K562 (cell line): ENCODE measurements at regions not wholly inside any gene's neighbourhood (a gene's known extent, or its start where the extent isn't known, plus 50 kb on each side); places are given as distances from the start of the nearest gene placed in this dataset.
"Not testable (repeated sequence)": the region's sequence is repeated elsewhere in the genome, so short reads cannot be mapped to it uniquely, and the experiment has no call there.

Experiments used
- ATAC-seq: fragments of 200-7000 bp; cut with Tn5 transposase; 3 replicates; pipeline ENCODE4 v1.9.1; 2020; ENCODE audit warnings: moderate library complexity
- BruUV-seq: library from RNA; stranded (reverse); fragments of 400-500 nt; replicated peaks from 2 replicates; lab custom pipeline; 2021; lab: Mats Ljungman, UMichigan
- CTCF ChIA-PET: fragments of 300-600 bp; formaldehyde crosslinking; extraction: SDS; loops from one replicate; lab custom pipeline; 2021; ENCODE audit warnings: low intra/inter-chr PET ratio; lab: Yijun Ruan, JAX
- POLR2A ChIA-PET: fragments of 300-600, 350-650 bp; sonication (Branson Sonifier 250); formaldehyde crosslinking; extraction: SDS; loops from one replicate; lab custom pipeline; 2021; ENCODE audit warnings: antibody characterized with exemption, inconsistent platforms; lab: Yijun Ruan, JAX
- DNase-seq, 4 experiments: peaks; one replicate each; pipeline versions ENCODE4 v3.0.0 to v3.0.0-alpha.2; 2011 to 2018; ENCODE audit warnings: low spot score in 3 of 4, mixed read lengths in 3 of 4; ENCODE audit errors: extremely low read depth in 1 of 4
- FAIRE-seq: peaks from 2 replicates; lab custom pipeline; 2011; peaks lifted over from hg19 to GRCh38; lab: Jason Lieb, UNC
- H2AFZ ChIP-seq: 2 replicates; pipeline ENCODE4 v1.6.0; 2011; ENCODE audit warnings: low read depth, low read length, control low read depth, inconsistent platforms
- H3K27ac ChIP-seq: fragments of 200-600 bp; 3 replicates; pipeline ENCODE4 v1.8.0; 2011; ENCODE audit warnings: low read depth, mild to moderate bottlenecking, control low read depth, inconsistent platforms, low read length, moderate library complexity, mixed read lengths; ENCODE audit errors: extremely low read depth
- H3K27me3 ChIP-seq, 2 experiments: fragments of 300-600 bp in 1 of 2; 2 replicates in 1 of 2; 3 replicates in 1 of 2; pipeline versions ENCODE4 v1.6.0 to v1.8.0; 2011; ENCODE audit warnings: inconsistent platforms in 2 of 2, low read length in 2 of 2, mild to moderate bottlenecking in 1 of 2, mixed read lengths in 1 of 2, moderate library complexity in 1 of 2; ENCODE audit not compliant: control insufficient read depth in 2 of 2, insufficient read depth in 2 of 2
- H3K36me3 ChIP-seq: fragments of 300-600 bp; 3 replicates; pipeline ENCODE4 v1.8.0; 2011; ENCODE audit warnings: mild to moderate bottlenecking, low read length, inconsistent platforms; ENCODE audit not compliant: control insufficient read depth, insufficient read depth
- H3K4me1 ChIP-seq, 2 experiments: fragments of 200-600 bp in 1 of 2; replicated peaks in 1 of 2; 2 replicates in 1 of 2; 3 replicates in 1 of 2; pipeline versions ENCODE4 v1.5.1 to v1.8.0; 2011; ENCODE audit warnings: inconsistent platforms in 2 of 2, low read length in 2 of 2, mild to moderate bottlenecking in 1 of 2, mixed read lengths in 1 of 2, moderate library complexity in 1 of 2; ENCODE audit not compliant: control insufficient read depth in 2 of 2, insufficient read depth in 2 of 2
- H3K4me2 ChIP-seq: 2 replicates; pipeline ENCODE4 v1.6.1; 2011; ENCODE audit warnings: low read length, control low read depth, inconsistent platforms, mixed read lengths; ENCODE audit not compliant: insufficient read depth
- H3K4me3 ChIP-seq: fragments of 200-600 bp; sonication (generic), shearing (Covaris generic); 2 replicates; pipeline ENCODE4 v1.5.1; 2016; ENCODE audit warnings: control low read depth, inconsistent platforms
- H3K79me2 ChIP-seq: fragments of 200-600 bp; 3 replicates; pipeline ENCODE4 v1.8.0; 2011; ENCODE audit warnings: low read length, inconsistent platforms; ENCODE audit not compliant: control insufficient read depth, insufficient read depth
- H3K9ac ChIP-seq, 2 experiments: 2 replicates each; pipeline versions ENCODE4 v1.6.0 to v1.6.1; 2011; ENCODE audit warnings: low read depth in 2 of 2, low read length in 2 of 2, control low read depth in 1 of 2, inconsistent platforms in 1 of 2, mild to moderate bottlenecking in 1 of 2, mixed read lengths in 1 of 2; ENCODE audit not compliant: insufficient read depth in 1 of 2
- H3K9me1 ChIP-seq: one replicate; pipeline ENCODE4 v1.6.0; 2011; ENCODE audit warnings: inconsistent platforms, mild to moderate bottlenecking, low read length, moderate library complexity; ENCODE audit not compliant: control insufficient read depth, insufficient read depth
- H3K9me3 ChIP-seq: replicated peaks from 2 replicates; pipeline ENCODE4 v1.5.1; 2011; ENCODE audit warnings: low read depth, low read length, inconsistent platforms; ENCODE audit not compliant: control insufficient read depth, insufficient read depth
- H4K20me1 ChIP-seq: replicated peaks from 2 replicates; pipeline ENCODE4 v1.6.1; 2011; ENCODE audit warnings: low read length, inconsistent platforms, mixed read lengths; ENCODE audit not compliant: control insufficient read depth, insufficient read depth
- ATF1 ChIP-seq, 2 experiments: fragments of 450-650 bp in 1 of 2; IDR thresholded peaks; 2 replicates each; pipeline ENCODE4 v1.6.1; 2016; ENCODE audit warnings: missing compliant biosample characterization in 1 of 2, missing genetic modification characterization in 1 of 2
- BACH1 ChIP-seq: fragments of 200-800 bp; sonication (Bioruptor generic); IDR thresholded peaks from 2 replicates; pipeline ENCODE4 v1.6.1; 2016; ENCODE audit warnings: missing genetic modification characterization, missing compliant biosample characterization
- DDX20 ChIP-seq: fragments of 450-650 bp; IDR thresholded peaks from 2 replicates; pipeline ENCODE4 v1.6.1; 2016; ENCODE audit warnings: missing genetic modification characterization, low read depth, mild to moderate bottlenecking, missing compliant biosample characterization, moderate library complexity
- EP400 ChIP-seq: fragments of 450-650 bp; IDR thresholded peaks from 2 replicates; pipeline ENCODE4 v1.6.1; 2017; ENCODE audit warnings: antibody characterized with exemption, mild to moderate bottlenecking, moderate library complexity
- GATAD2A ChIP-seq: fragments of 450-650 bp; IDR thresholded peaks from 2 replicates; pipeline ENCODE4 v1.6.1; 2017
- HEY1 ChIP-seq: fragments of 250-450 bp; sonication (Bioruptor Pico); IDR thresholded peaks from 2 replicates; pipeline ENCODE4 v1.5.0; 2020; ENCODE audit warnings: mild to moderate bottlenecking, moderate library complexity, borderline replicate concordance
- L3MBTL2 ChIP-seq: fragments of 450-650 bp; IDR thresholded peaks from 2 replicates; pipeline ENCODE4 v1.6.1; 2016; ENCODE audit warnings: mild to moderate bottlenecking, moderate library complexity
- MAFG ChIP-seq: fragments of 450-650 bp; conservative IDR thresholded peaks from 2 replicates; pipeline ENCODE4 v1.6.1; 2016; ENCODE audit warnings: missing genetic modification characterization, missing compliant biosample characterization
- MEIS2 ChIP-seq: fragments of 450-650 bp; IDR thresholded peaks from 2 replicates; pipeline ENCODE4 v1.6.1; 2014; ENCODE audit warnings: mild to moderate bottlenecking; ENCODE audit not compliant: partially characterized antibody
- NFIC ChIP-seq: fragments of 450-650 bp; IDR thresholded peaks from 2 replicates; pipeline ENCODE4 v1.6.1; 2017; ENCODE audit warnings: mild to moderate bottlenecking, inconsistent platforms
- NR2C1 ChIP-seq, 2 experiments: fragments of 450-650 bp; IDR thresholded peaks; 2 replicates each; pipeline ENCODE4 v1.6.1; 2017; ENCODE audit warnings: mild to moderate bottlenecking in 2 of 2, antibody characterized with exemption in 1 of 2, inconsistent platforms in 1 of 2, missing compliant biosample characterization in 1 of 2, missing genetic modification characterization in 1 of 2
- SMAD4 ChIP-seq: fragments of 250-450 bp; sonication (Bioruptor Pico); conservative IDR thresholded peaks from 2 replicates; pipeline ENCODE4 v1.8.0; 2021; ENCODE audit warnings: inconsistent platforms, mild to moderate bottlenecking, moderate library complexity
- SMARCC2 ChIP-seq: fragments of 450-650 bp; IDR thresholded peaks from 2 replicates; pipeline ENCODE4 v1.6.1; 2017; ENCODE audit warnings: antibody characterized with exemption, moderate library complexity, mild to moderate bottlenecking, low read depth
- SOX6 ChIP-seq: fragments of 450-650 bp; IDR thresholded peaks from 2 replicates; pipeline ENCODE4 v1.6.1; 2014; ENCODE audit warnings: mild to moderate bottlenecking
- TBL1XR1 ChIP-seq, 2 experiments: IDR thresholded peaks; 2 replicates each; pipeline ENCODE4 v1.6.1; 2012; ENCODE audit warnings: improper control_type of control experiment in 2 of 2, low read length in 2 of 2, mild to moderate bottlenecking in 1 of 2
- TOE1 ChIP-seq, 2 experiments: fragments of 450-650 bp in 1 of 2; sonication (generic) in 1 of 2; formaldehyde crosslinking in 1 of 2; IDR thresholded peaks; 2 replicates each; pipeline versions ENCODE4 v1.7.1 to v1.8.0; 2016 to 2022; ENCODE audit warnings: borderline replicate concordance in 2 of 2, mild to moderate bottlenecking in 2 of 2, antibody characterized with exemption in 1 of 2, inconsistent platforms in 1 of 2, low read depth in 1 of 2, missing genetic modification reagents in 1 of 2, moderate library complexity in 1 of 2
- ZFX ChIP-seq: sonication (generic); formaldehyde crosslinking; IDR thresholded peaks from 2 replicates; pipeline ENCODE4 v1.8.0; 2022; ENCODE audit warnings: mild to moderate bottlenecking, missing genetic modification reagents, moderate library complexity
- WGBS: fragments of 100-300 bp; shearing (Covaris generic); methylation state at CpG from one replicate; pipeline ENCODE4 v1.1.6; 2016; ENCODE audit warnings: low coverage, mixed read lengths; ENCODE audit not compliant: insufficient coverage; ENCODE audit errors: missing lambda C conversion rate; 5-methylcytosine and 5-hydroxymethylcytosine counted together
- in situ Hi-C: fragments of 300-500 bp; cut with MboI; formaldehyde crosslinking; loops from 4 replicates; pipeline ENCODE4 v1.15.0; 2018; ENCODE audit warnings: inconsistent platforms, mixed read lengths
- intact Hi-C: fragments of 100-400 bp; cut with micrococcal nuclease; formaldehyde crosslinking; loops from 2 replicates; pipeline ENCODE4 v1.14.2; 2022
- TF ChIP-seq, protein P1 (sequence below): fragments of 450-650 bp; conservative IDR thresholded peaks from 2 replicates; pipeline ENCODE4 v1.6.1; 2016; ENCODE audit warnings: missing genetic modification characterization, low read depth, mild to moderate bottlenecking, control low read depth, missing compliant biosample characterization
- TF ChIP-seq, protein P2 (sequence below): fragments of 450-650 bp; formaldehyde crosslinking; IDR thresholded peaks from 2 replicates; pipeline ENCODE4 v1.4.0; 2022; ENCODE audit warnings: mild to moderate bottlenecking, moderate library complexity

DNA sequence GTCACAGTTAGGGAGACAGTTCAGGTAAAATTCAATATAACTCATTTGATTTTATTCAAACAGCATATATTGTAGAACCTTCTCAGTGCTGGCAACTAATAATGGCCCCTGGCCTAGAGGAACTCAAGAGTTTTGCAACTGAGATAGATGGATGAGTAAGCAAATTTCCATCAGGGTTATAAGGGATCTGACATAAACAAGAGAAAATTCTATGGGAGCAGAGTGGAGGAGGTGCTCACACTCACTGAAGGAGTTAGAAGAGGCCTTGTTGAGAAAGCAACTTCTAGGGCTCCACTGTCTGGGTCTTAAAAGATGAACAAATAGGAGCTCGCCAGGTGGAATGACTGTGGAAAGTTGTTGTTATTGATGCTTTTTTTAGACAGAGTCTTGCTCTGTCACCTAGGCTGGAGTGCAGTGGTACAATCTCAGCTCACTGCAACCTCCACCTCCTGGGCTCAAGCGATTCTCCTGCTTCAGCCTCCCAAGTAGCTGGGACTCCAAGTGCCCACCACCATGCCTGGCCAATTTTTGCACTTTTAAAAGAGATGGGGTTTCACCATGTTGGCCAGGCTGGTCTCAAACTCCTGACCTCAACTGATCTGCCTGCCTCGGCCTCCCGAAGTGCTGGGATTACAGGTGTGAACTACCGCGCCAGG lies 81.2 kb upstream of the EED start:
- Histone ChIP-seq H3K9ac (peak overlapping the region in 1 of 2 experiments; percentile 56; a peak in 2 of 4 replicates), H3K27ac (peak overlapping the region; percentile 80), H2AFZ (peak overlapping the region; percentile 94), H3K4me1 (peaks cover 35 to 73% of the 10 kb centered on the region in 2 experiments), H3K4me2 (peak overlapping the region; percentile 13; the same call in 1 of the 2 replicates)
- BruUV-seq; H3K9me1 ChIP-seq; H3K36me3 ChIP-seq; H3K27me3 ChIP-seq; H4K20me1 ChIP-seq; FAIRE-seq; H3K9me3 ChIP-seq; H3K79me2 ChIP-seq; intact Hi-C loops; CTCF ChIA-PET; in situ Hi-C loops; H3K4me3 ChIP-seq; TF ChIP-seq NR2C1 (IDR thresholded peaks at IDR 0.05); TOE1 (CRISPR knock-in tag; IDR thresholded peaks at IDR 0.05; ENCODE audit: borderline replicate concordance, low read depth); ATF1 (CRISPR knock-in tag; IDR thresholded peaks at IDR 0.05): not testable (repeated sequence)
- ATAC-seq: peak; percentile 85
- WGBS: 36% methylated on average over 6 of the region's 6 CpGs
- peak; percentile 40 to 82 (median 53) for DNase-seq
- POLR2A ChIA-PET: interaction anchor here (1.0 to 3.4 kb wide), 6 partner anchors 9 to 30 kb away, joined by 4 to 18 read pairs (median 6); no protein-coding TSS in a partner anchor
- TF ChIP-seq L3MBTL2 (0 out of 2 replicates have a peak, but pooled peaks have one; percentile 28), GATAD2A (peak; percentile 53; the same call in 1 of the 2 replicates), HEY1 (CRISPR knock-in tag) (0 out of 2 replicates have a peak, but pooled peaks have one; percentile 48), NR2C1 (tag; IDR thresholded peaks at IDR 0.05) (peak; percentile 9; the same call in 1 of the 2 replicates), SOX6 (peak; percentile 45), TOE1 (IDR thresholded peaks at IDR 0.05; ENCODE audit: borderline replicate concordance) (0 out of 2 replicates have a peak, but pooled peaks have one; percentile 37), SMAD4 (CRISPR knock-in tag) (peak; percentile 32; the same call in 1 of the 2 replicates), EP400 (0 out of 2 replicates have a peak, but pooled peaks have one; percentile 23), MEIS2 (peak; percentile 22), DDX20 (tag) (0 out of 2 replicates have a peak, but pooled peaks have one; percentile 64), ZFX (CRISPR knock-in tag) (peak; percentile 37; the same call in 1 of the 2 replicates), SMARCC2 (peak; percentile 58; the same call in 1 of the 2 replicates), TBL1XR1 (IDR thresholded peaks at IDR 0.05; ENCODE audit: low read length in 2 of 2) (peak in 1 of 2 experiments; percentile 65; a peak in 2 of 4 replicates), NFIC (0 out of 2 replicates have a peak, but pooled peaks have one; percentile 4), MAFG (tag) (peak; percentile 99), ATF1 (tag; IDR thresholded peaks at IDR 0.05) (peak; percentile 30; the same call in 1 of the 2 replicates), BACH1 (tag) (peak; percentile 75; the same call in 1 of the 2 replicates)
- TF ChIP-seq, protein P1, sequence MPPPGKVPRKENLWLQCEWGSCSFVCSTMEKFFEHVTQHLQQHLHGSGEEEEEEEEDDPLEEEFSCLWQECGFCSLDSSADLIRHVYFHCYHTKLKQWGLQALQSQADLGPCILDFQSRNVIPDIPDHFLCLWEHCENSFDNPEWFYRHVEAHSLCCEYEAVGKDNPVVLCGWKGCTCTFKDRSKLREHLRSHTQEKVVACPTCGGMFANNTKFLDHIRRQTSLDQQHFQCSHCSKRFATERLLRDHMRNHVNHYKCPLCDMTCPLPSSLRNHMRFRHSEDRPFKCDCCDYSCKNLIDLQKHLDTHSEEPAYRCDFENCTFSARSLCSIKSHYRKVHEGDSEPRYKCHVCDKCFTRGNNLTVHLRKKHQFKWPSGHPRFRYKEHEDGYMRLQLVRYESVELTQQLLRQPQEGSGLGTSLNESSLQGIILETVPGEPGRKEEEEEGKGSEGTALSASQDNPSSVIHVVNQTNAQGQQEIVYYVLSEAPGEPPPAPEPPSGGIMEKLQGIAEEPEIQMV (tag): peak; percentile 37; the same call in 1 of the 2 replicates
- TF ChIP-seq, protein P2, sequence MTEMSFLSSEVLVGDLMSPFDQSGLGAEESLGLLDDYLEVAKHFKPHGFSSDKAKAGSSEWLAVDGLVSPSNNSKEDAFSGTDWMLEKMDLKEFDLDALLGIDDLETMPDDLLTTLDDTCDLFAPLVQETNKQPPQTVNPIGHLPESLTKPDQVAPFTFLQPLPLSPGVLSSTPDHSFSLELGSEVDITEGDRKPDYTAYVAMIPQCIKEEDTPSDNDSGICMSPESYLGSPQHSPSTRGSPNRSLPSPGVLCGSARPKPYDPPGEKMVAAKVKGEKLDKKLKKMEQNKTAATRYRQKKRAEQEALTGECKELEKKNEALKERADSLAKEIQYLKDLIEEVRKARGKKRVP (CRISPR knock-in tag): peak; percentile 18; the same call in 1 of the 2 replicates
